GM12878 (cell line): ENCODE measurements at regions not wholly inside any gene's neighbourhood (a gene's known extent, or its start where the extent isn't known, plus 50 kb on each side); places are given as distances from the start of the nearest gene placed in this dataset.
"Not testable (repeated sequence)": the region's sequence is repeated elsewhere in the genome, so short reads cannot be mapped to it uniquely, and the experiment has no call there.

ENCODE experiments used
- ATAC-seq: fragments of 200-7000 bp; cut with Tn5 transposase; 3 replicates; pipeline ENCODE4 v1.9.1; 2020; ENCODE audit warnings: mild to moderate bottlenecking, moderate library complexity
- BruUV-seq: library from RNA; stranded (reverse); fragments of 400-500 nt; replicated peaks from 2 replicates; lab custom pipeline; 2021; lab: Mats Ljungman, UMichigan
- CTCF ChIA-PET: fragments of 300-600 bp; sonication (Branson Sonifier 250); formaldehyde crosslinking; extraction: SDS; loops from one replicate; lab custom pipeline; 2021; ENCODE audit warnings: inconsistent platforms; lab: Yijun Ruan, JAX
- POLR2A ChIA-PET: fragments of 350-600 bp; formaldehyde crosslinking; extraction: SDS; loops from one replicate; lab custom pipeline; 2021; ENCODE audit warnings: inconsistent platforms; lab: Charles Lee
- RAD21 ChIA-PET: fragments of 300-600 bp; sonication (Branson Sonifier 250); formaldehyde crosslinking; loops from one replicate; lab custom pipeline; 2023; ENCODE audit warnings: antibody characterized with exemption; ENCODE audit not compliant: unreplicated experiment; lab: Charles Lee
- SMC1A ChIA-PET: fragments of 300-600 bp; sonication (Branson Sonifier 250); formaldehyde crosslinking; loops from one replicate; lab custom pipeline; 2023; ENCODE audit not compliant: unreplicated experiment, uncharacterized antibody; lab: Charles Lee
- DNase-seq: peaks from one replicate; pipeline ENCODE4 v3.0.0-alpha.2; 2011; ENCODE audit warnings: low read depth, low spot score
- FAIRE-seq: peaks from 3 replicates; lab custom pipeline; 2011; peaks lifted over from hg19 to GRCh38; lab: Jason Lieb, UNC
- H2AFZ ChIP-seq: 2 replicates; pipeline ENCODE4 v1.6.0; 2011; ENCODE audit warnings: low read depth, low read length, control low read depth; ENCODE audit not compliant: control insufficient read depth
- H3K27ac ChIP-seq: 2 replicates; pipeline ENCODE4 v1.5.1; 2011; ENCODE audit warnings: control low read depth; ENCODE audit not compliant: control insufficient read depth, insufficient read depth
- H3K27me3 ChIP-seq, 2 experiments: replicated peaks in 1 of 2; 2 replicates each; pipeline versions ENCODE4 v1.6.0 to v1.6.1; 2011; ENCODE audit warnings: low read length in 1 of 2; ENCODE audit not compliant: control insufficient read depth in 2 of 2, insufficient read depth in 2 of 2
- H3K36me3 ChIP-seq, 2 experiments: 2 replicates each; pipeline ENCODE4 v1.5.1; 2011; ENCODE audit warnings: low read length in 1 of 2; ENCODE audit not compliant: control insufficient read depth in 2 of 2, insufficient read depth in 2 of 2
- H3K4me1 ChIP-seq: 2 replicates; pipeline ENCODE4 v1.6.1; 2011; ENCODE audit warnings: mild to moderate bottlenecking, low read length, moderate library complexity, mixed read lengths; ENCODE audit not compliant: control insufficient read depth, insufficient read depth
- H3K4me2 ChIP-seq: 2 replicates; pipeline ENCODE4 v1.6.0; 2011; ENCODE audit warnings: control low read depth; ENCODE audit not compliant: control insufficient read depth, insufficient read depth
- H3K4me3 ChIP-seq: fragments of 200-600 bp; sonication (generic); 2 replicates; pipeline ENCODE4 v1.5.1; 2016
- H3K79me2 ChIP-seq: 2 replicates; pipeline ENCODE4 v1.6.0; 2011; ENCODE audit warnings: low read length; ENCODE audit not compliant: control insufficient read depth, insufficient read depth
- H3K9ac ChIP-seq: 2 replicates; pipeline ENCODE4 v1.8.0; 2011; ENCODE audit warnings: low read length, control low read depth, mixed read lengths; ENCODE audit not compliant: control insufficient read depth, insufficient read depth
- H3K9me3 ChIP-seq: replicated peaks from 3 replicates; pipeline ENCODE4 v1.5.1; 2011; ENCODE audit warnings: mild to moderate bottlenecking, low read length; ENCODE audit not compliant: control insufficient read depth, insufficient read depth
- H4K20me1 ChIP-seq: 2 replicates; pipeline ENCODE4 v1.6.0; 2011; ENCODE audit not compliant: control insufficient read depth, insufficient read depth
- ATF7 ChIP-seq: fragments of 450-650 bp; IDR thresholded peaks from 2 replicates; pipeline ENCODE4 v1.6.1; 2016; ENCODE audit warnings: low read depth, mild to moderate bottlenecking
- CTCF ChIP-seq, 3 experiments: IDR thresholded peaks in 2 of 3; conservative IDR thresholded peaks in 1 of 3; 2 replicates each; pipeline ENCODE4 v1.5.1; 2011; ENCODE audit warnings: low read depth in 3 of 3, low read length in 3 of 3, mild to moderate bottlenecking in 3 of 3, control low read depth in 2 of 3, moderate library complexity in 2 of 3, inconsistent platforms in 1 of 3, mixed read lengths in 1 of 3; ENCODE audit not compliant: control insufficient read depth in 2 of 3, insufficient read depth in 1 of 3; ENCODE audit errors: extremely low read depth in 1 of 3
- NR2C2 ChIP-seq: IDR thresholded peaks from 2 replicates; pipeline ENCODE4 v1.6.1; 2011; ENCODE audit warnings: borderline replicate concordance, low read depth; ENCODE audit not compliant: control insufficient read depth, insufficient read length
- WGBS: methylation state at CpG from one replicate; pipeline ENCODE4 v1.1.6; 2016; ENCODE audit warnings: low lambda C conversion rate; ENCODE audit not compliant: insufficient replicate concordance, insufficient coverage; ENCODE audit errors: missing lambda C conversion rate; 5-methylcytosine and 5-hydroxymethylcytosine counted together
- in situ Hi-C: fragments of 300-500 bp; cut with MboI; formaldehyde crosslinking; loops from 9 replicates; pipeline ENCODE4 v1.14.3; 2018; ENCODE audit warnings: mixed read lengths
- intact Hi-C: fragments of 100-400 bp; cut with micrococcal nuclease; formaldehyde crosslinking; loops from one replicate; pipeline ENCODE4 v1.14.2; 2022; ENCODE audit not compliant: unreplicated experiment
- TF ChIP-seq, protein P1 (sequence below): fragments of 450-650 bp; IDR thresholded peaks from 2 replicates; pipeline ENCODE4 v1.6.1; 2016; ENCODE audit warnings: mild to moderate bottlenecking, moderate library complexity, borderline replicate concordance

DNA sequence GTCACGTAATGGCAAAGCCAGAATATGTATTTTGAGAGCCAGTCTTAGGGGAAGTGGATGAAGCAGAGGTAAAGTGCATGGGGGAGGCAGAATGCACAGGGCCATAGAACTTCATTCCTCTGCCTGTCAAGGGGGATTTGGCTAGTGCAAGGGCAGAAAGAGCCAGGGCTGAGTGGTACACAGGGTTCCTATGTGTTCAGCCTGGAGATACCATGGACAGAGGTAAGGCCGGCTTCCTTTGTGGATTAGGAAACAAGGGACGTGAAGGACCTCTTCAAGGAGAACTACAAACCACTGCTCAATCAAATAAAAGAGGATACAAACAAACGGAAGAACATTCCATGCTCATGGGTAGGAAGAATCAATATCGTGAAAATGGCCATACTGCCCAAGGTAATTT, 241.1 kb upstream of the ELAVL2 start:
- H3K79me2 ChIP-seq, H3K27ac ChIP-seq, CTCF ChIA-PET, H3K36me3 ChIP-seq, H2AFZ ChIP-seq, H3K4me2 ChIP-seq, SMC1A ChIA-PET, H3K27me3 ChIP-seq, H3K4me1 ChIP-seq, ATAC-seq, DNase-seq, H3K4me3 ChIP-seq, in situ Hi-C loops, H3K9me3 ChIP-seq, RAD21 ChIA-PET, POLR2A ChIA-PET, FAIRE-seq, H4K20me1 ChIP-seq, BruUV-seq, intact Hi-C loops, H3K9ac ChIP-seq: not testable (repeated sequence)
- WGBS, result 0% methylated on average over 4 of the region's 5 CpGs

GRCh38 chr9:24059651-24060050, 233.6 kb upstream of the ELAVL2 start:
- H3K4me2 ChIP-seq, result no peak overlapping the region
- no peak for ATAC-seq
- no peak overlapping the region for H2AFZ ChIP-seq
- RAD21 ChIA-PET, result no interaction called here
- DNase-seq, result no peak
- H3K4me3 ChIP-seq, result no peak overlapping the region
- intact Hi-C loops (no loop called here), in situ Hi-C loops (no loop called here)
- H3K27me3 ChIP-seq, result no peaks in the 10 kb centered on the region
- no peaks in the 10 kb centered on the region for H3K9me3 ChIP-seq
- TF ChIP-seq, protein P1, sequence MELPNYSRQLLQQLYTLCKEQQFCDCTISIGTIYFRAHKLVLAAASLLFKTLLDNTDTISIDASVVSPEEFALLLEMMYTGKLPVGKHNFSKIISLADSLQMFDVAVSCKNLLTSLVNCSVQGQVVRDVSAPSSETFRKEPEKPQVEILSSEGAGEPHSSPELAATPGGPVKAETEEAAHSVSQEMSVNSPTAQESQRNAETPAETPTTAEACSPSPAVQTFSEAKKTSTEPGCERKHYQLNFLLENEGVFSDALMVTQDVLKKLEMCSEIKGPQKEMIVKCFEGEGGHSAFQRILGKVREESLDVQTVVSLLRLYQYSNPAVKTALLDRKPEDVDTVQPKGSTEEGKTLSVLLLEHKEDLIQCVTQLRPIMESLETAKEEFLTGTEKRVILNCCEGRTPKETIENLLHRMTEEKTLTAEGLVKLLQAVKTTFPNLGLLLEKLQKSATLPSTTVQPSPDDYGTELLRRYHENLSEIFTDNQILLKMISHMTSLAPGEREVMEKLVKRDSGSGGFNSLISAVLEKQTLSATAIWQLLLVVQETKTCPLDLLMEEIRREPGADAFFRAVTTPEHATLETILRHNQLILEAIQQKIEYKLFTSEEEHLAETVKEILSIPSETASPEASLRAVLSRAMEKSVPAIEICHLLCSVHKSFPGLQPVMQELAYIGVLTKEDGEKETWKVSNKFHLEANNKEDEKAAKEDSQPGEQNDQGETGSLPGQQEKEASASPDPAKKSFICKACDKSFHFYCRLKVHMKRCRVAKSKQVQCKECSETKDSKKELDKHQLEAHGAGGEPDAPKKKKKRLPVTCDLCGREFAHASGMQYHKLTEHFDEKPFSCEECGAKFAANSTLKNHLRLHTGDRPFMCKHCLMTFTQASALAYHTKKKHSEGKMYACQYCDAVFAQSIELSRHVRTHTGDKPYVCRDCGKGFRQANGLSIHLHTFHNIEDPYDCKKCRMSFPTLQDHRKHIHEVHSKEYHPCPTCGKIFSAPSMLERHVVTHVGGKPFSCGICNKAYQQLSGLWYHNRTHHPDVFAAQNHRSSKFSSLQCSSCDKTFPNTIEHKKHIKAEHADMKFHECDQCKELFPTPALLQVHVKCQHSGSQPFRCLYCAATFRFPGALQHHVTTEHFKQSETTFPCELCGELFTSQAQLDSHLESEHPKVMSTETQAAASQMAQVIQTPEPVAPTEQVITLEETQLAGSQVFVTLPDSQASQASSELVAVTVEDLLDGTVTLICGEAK, result no peak
- TF ChIP-seq NR2C2 (no peak), CTCF (IDR thresholded peaks at IDR 0.05 in 2 of 3, conservative IDR thresholded peaks at IDR 0.05 in 1 of 3; ENCODE audit: control insufficient read depth in 2 of 3, extremely low read depth in 1 of 3, insufficient read depth in 1 of 3, low read depth in 3 of 3, low read length in 3 of 3) (no peak), ATF7 (no peak)
- no peaks in the 10 kb centered on the region for H3K4me1 ChIP-seq
- POLR2A ChIA-PET, result no interaction called here
- H4K20me1 ChIP-seq, result no peaks in the 10 kb centered on the region
- 0% methylated on average over 2 of the region's 2 CpGs for WGBS
- CTCF ChIA-PET, result no interaction called here
- no peak overlapping the region for H3K27ac ChIP-seq
- H3K79me2 ChIP-seq, result no peaks in the 10 kb centered on the region
- H3K36me3 ChIP-seq, result no peaks in the 10 kb centered on the region
- SMC1A ChIA-PET, result interaction anchor here (0.6 kb wide), 1 partner anchor 219 kb away, joined by 3 read pairs; no protein-coding TSS in a partner anchor
- no peak for FAIRE-seq
- no TSS peak for BruUV-seq
- no peak overlapping the region for H3K9ac ChIP-seq
